ENCODE measurements at regions not wholly inside any gene's neighbourhood (a gene's known extent, or its start where the extent isn't known, plus 50 kb on each side); places are given as distances from the start of the nearest gene placed in this dataset.
"Not testable (repeated sequence)": the region's sequence is repeated elsewhere in the genome, so short reads cannot be mapped to it uniquely, and the experiment has no call there.

- TF ChIP-seq CTCF (IDR thresholded peaks at IDR 0.05): no peak
- H3K27ac ChIP-seq: no peak overlapping the region
- H3K36me3 ChIP-seq: no peaks in the 10 kb centered on the region
- no peak for DNase-seq (ENCODE audit: low spot score)
- no peak for ATAC-seq (ENCODE audit: insufficient number of reproducible peaks, low FRiP score, low read depth)
- no peaks in the 10 kb centered on the region for H3K4me1 ChIP-seq (ENCODE audit: control insufficient read depth in 1 of 2, low read depth in 2 of 2)
- H3K4me3 ChIP-seq: no peak overlapping the region
- H3K9me3 ChIP-seq: no peaks in the 10 kb centered on the region
- H3K27me3 ChIP-seq (replicated peaks; ENCODE audit: insufficient read depth): no peaks in the 10 kb centered on the region
These were observed 82.6 kb upstream of the RGPD5 start for GRCh38 chr2:109711230-109712122.

- DNase-seq (ENCODE audit: low spot score): no peak
- Histone ChIP-seq H3K27me3 (replicated peaks; ENCODE audit: insufficient read depth) (no peaks in the 10 kb centered on the region), H3K9me3 (no peaks in the 10 kb centered on the region), H3K27ac (no peak overlapping the region), H3K36me3 (no peaks in the 10 kb centered on the region), H3K4me3 (no peak overlapping the region), H3K4me1 (ENCODE audit: control insufficient read depth in 1 of 2, low read depth in 2 of 2) (no peaks in the 10 kb centered on the region)
- TF ChIP-seq CTCF (IDR thresholded peaks at IDR 0.05): no peak
- ATAC-seq (ENCODE audit: insufficient number of reproducible peaks, low FRiP score, low read depth): no peak
These were observed 82.0 kb upstream of the RGPD5 start for GRCh38 chr2:109712123-109712449.

GRCh38 chr2:109712746-109713145, 81.4 kb upstream of the RGPD5 start:
- TF ChIP-seq CTCF (IDR thresholded peaks at IDR 0.05): no peak
- Histone ChIP-seq H3K4me3 (no peak overlapping the region), H3K27me3 (replicated peaks; ENCODE audit: insufficient read depth) (no peaks in the 10 kb centered on the region), H3K36me3 (no peaks in the 10 kb centered on the region), H3K4me1 (ENCODE audit: control insufficient read depth in 1 of 2, low read depth in 2 of 2) (no peaks in the 10 kb centered on the region), H3K9me3 (no peaks in the 10 kb centered on the region), H3K27ac (no peak overlapping the region)
- ATAC-seq (ENCODE audit: insufficient number of reproducible peaks, low FRiP score, low read depth) (no peak), DNase-seq (ENCODE audit: low spot score) (no peak)

- no peaks in the 10 kb centered on the region for H3K36me3 ChIP-seq
- no peaks in the 10 kb centered on the region for H3K4me1 ChIP-seq (ENCODE audit: control insufficient read depth in 1 of 2, low read depth in 2 of 2)
- TF ChIP-seq CTCF (IDR thresholded peaks at IDR 0.05): peak; percentile 72
- H3K9me3 ChIP-seq: no peaks in the 10 kb centered on the region
- DNase-seq (ENCODE audit: low spot score) (no peak), ATAC-seq (ENCODE audit: insufficient number of reproducible peaks, low FRiP score, low read depth) (no peak)
- H3K27me3 ChIP-seq (replicated peaks; ENCODE audit: insufficient read depth): no peaks in the 10 kb centered on the region
- H3K4me3 ChIP-seq: no peak overlapping the region
- H3K27ac ChIP-seq: no peak overlapping the region
These were observed 78.7 kb upstream of the RGPD5 start for GRCh38 chr2:109715313-109715805.

- DNase-seq (ENCODE audit: low spot score); ATAC-seq (ENCODE audit: insufficient number of reproducible peaks, low FRiP score, low read depth); H3K27ac ChIP-seq; H3K9me3 ChIP-seq; H3K27me3 ChIP-seq (replicated peaks; ENCODE audit: insufficient read depth); H3K4me1 ChIP-seq (ENCODE audit: control insufficient read depth in 1 of 2, low read depth in 2 of 2); H3K36me3 ChIP-seq; H3K4me3 ChIP-seq: not testable (repeated sequence)
These were observed 77.5 kb upstream of the RGPD5 start for GRCh38 chr2:109716596-109716995.
